H1 (cell line): ENCODE measurements at regions not wholly inside any gene's neighbourhood (a gene's known extent, or its start where the extent isn't known, plus 50 kb on each side); places are given as distances from the start of the nearest gene placed in this dataset.

Source experiments
- CTCF ChIA-PET: fragments of 300-600 bp; sonication (Branson Sonifier 250); formaldehyde crosslinking; loops from one replicate; lab custom pipeline; 2021; ENCODE audit not compliant: partially characterized antibody; lab: Charles Lee
- POLR2A ChIA-PET: fragments of 300-600 bp; sonication (Branson Sonifier 250); formaldehyde crosslinking; loops from one replicate; lab custom pipeline; 2021; ENCODE audit warnings: inconsistent platforms; ENCODE audit not compliant: partially characterized antibody; lab: Charles Lee
- DNase-seq, 2 experiments: peaks; one replicate each; pipeline versions ENCODE4 v3.0.0 to v3.0.0-alpha.2; 2010 to 2022; ENCODE audit warnings: low spot score in 2 of 2, low read depth in 1 of 2, mixed read lengths in 1 of 2
- FAIRE-seq: peaks from 2 replicates; lab custom pipeline; 2011; peaks lifted over from hg19 to GRCh38; lab: Jason Lieb, UNC
- H2AFZ ChIP-seq: 2 replicates; pipeline ENCODE4 v1.8.1; 2012; ENCODE audit warnings: low read length, inconsistent platforms
- H2AK5ac ChIP-seq: 2 replicates; pipeline ENCODE4 v1.6.1; 2013; ENCODE audit warnings: low read depth, low read length
- H2BK120ac ChIP-seq: replicated peaks from 2 replicates; pipeline ENCODE3; 2013; ENCODE audit warnings: low read depth, low read length, inconsistent platforms
- H2BK12ac ChIP-seq: 2 replicates; pipeline ENCODE4 v1.6.1; 2013; ENCODE audit warnings: low read depth, low read length
- H2BK15ac ChIP-seq: 2 replicates; pipeline ENCODE4 v1.6.1; 2013; ENCODE audit warnings: low read length
- H2BK20ac ChIP-seq: 2 replicates; pipeline ENCODE4 v1.6.1; 2013; ENCODE audit warnings: low read length
- H2BK5ac ChIP-seq: 2 replicates; pipeline ENCODE4 v1.6.1; 2013; ENCODE audit warnings: low read depth, low read length
- H3K14ac ChIP-seq: 2 replicates; pipeline ENCODE4 v1.6.1; 2013; ENCODE audit warnings: inconsistent platforms; ENCODE audit not compliant: insufficient read length
- H3K18ac ChIP-seq: 2 replicates; pipeline ENCODE4 v1.6.1; 2013; ENCODE audit warnings: low read length; ENCODE audit errors: extremely low read depth
- H3K23ac ChIP-seq: 2 replicates; pipeline ENCODE4 v1.6.1; 2013; ENCODE audit warnings: inconsistent platforms; ENCODE audit not compliant: insufficient read length
- H3K23me2 ChIP-seq: 2 replicates; pipeline ENCODE4 v1.6.1; 2013; ENCODE audit warnings: low read depth, low read length
- H3K27ac ChIP-seq: 2 replicates; pipeline ENCODE4 v1.6.1; 2011; ENCODE audit warnings: low read depth, low read length, inconsistent platforms
- H3K27me3 ChIP-seq, 4 experiments: replicated peaks in 1 of 4; 1 replicate in 1 of 4; 2 replicates in 3 of 4; pipeline versions ENCODE4 v1.6.1 to v1.8.1; 2011 to 2013; ENCODE audit warnings: low read length in 3 of 4, mild to moderate bottlenecking in 3 of 4, inconsistent platforms in 2 of 4, mixed read lengths in 2 of 4, moderate library complexity in 1 of 4; ENCODE audit not compliant: control insufficient read depth in 3 of 4, insufficient read depth in 3 of 4; ENCODE audit errors: extremely low read depth in 1 of 4
- H3K36me3 ChIP-seq, 4 experiments: 2 replicates each; pipeline versions ENCODE4 v1.6.1 to v1.8.1; 2011 to 2013; ENCODE audit warnings: mild to moderate bottlenecking in 4 of 4, low read length in 3 of 4, moderate library complexity in 2 of 4, control low read depth in 1 of 4, inconsistent platforms in 1 of 4; ENCODE audit not compliant: insufficient read depth in 4 of 4, control insufficient read depth in 2 of 4
- H3K4ac ChIP-seq: replicated peaks from 2 replicates; pipeline ENCODE3; 2013; ENCODE audit warnings: low read length, low read depth, mixed read lengths, inconsistent platforms; ENCODE audit not compliant: insufficient read length
- H3K4me1 ChIP-seq, 4 experiments: replicated peaks in 1 of 4; 1 replicate in 1 of 4; 2 replicates in 3 of 4; pipeline versions ENCODE4 v1.6.1 to v1.8.1; 2011 to 2013; ENCODE audit warnings: low read length in 3 of 4, inconsistent platforms in 2 of 4, mixed read lengths in 1 of 4; ENCODE audit not compliant: insufficient read depth in 4 of 4, control insufficient read depth in 3 of 4
- H3K4me2 ChIP-seq, 2 experiments: 2 replicates each; pipeline versions ENCODE4 v1.6.1 to v1.8.1; 2011 to 2013; ENCODE audit warnings: low read depth in 2 of 2, low read length in 2 of 2, control low read depth in 1 of 2, inconsistent platforms in 1 of 2, mild to moderate bottlenecking in 1 of 2; ENCODE audit not compliant: insufficient read depth in 1 of 2
- H3K4me3 ChIP-seq, 4 experiments: fragments of 200-600, 300-600 bp in 1 of 4; sonication (generic), shearing (Covaris generic), sonication (Bioruptor Twin) in 1 of 4; 2 replicates each; pipeline versions ENCODE4 v1.5.1 to v1.8.1; 2011 to 2016; ENCODE audit warnings: low read length in 4 of 4, low read depth in 3 of 4, control low read depth in 2 of 4, inconsistent platforms in 2 of 4, mild to moderate bottlenecking in 2 of 4, mixed read lengths in 1 of 4, moderate library complexity in 1 of 4; ENCODE audit not compliant: insufficient read depth in 2 of 4; ENCODE audit errors: extremely low read depth in 1 of 4
- H3K56ac ChIP-seq: replicated peaks from 2 replicates; pipeline ENCODE3; 2013; ENCODE audit warnings: low read depth, mild to moderate bottlenecking, mixed read lengths, low read length, inconsistent platforms; ENCODE audit not compliant: insufficient read length
- H3K79me1 ChIP-seq: 2 replicates; pipeline ENCODE4 v1.6.1; 2013; ENCODE audit warnings: low read depth, low read length, control low read depth
- H3K79me2 ChIP-seq, 2 experiments: 2 replicates each; pipeline versions ENCODE4 v1.6.1 to v1.8.1; 2012 to 2013; ENCODE audit warnings: low read length in 2 of 2, mild to moderate bottlenecking in 2 of 2, inconsistent platforms in 1 of 2; ENCODE audit not compliant: insufficient read depth in 2 of 2, control insufficient read depth in 1 of 2
- H3K9ac ChIP-seq, 4 experiments: replicated peaks in 1 of 4; 1 replicate in 1 of 4; 2 replicates in 3 of 4; pipeline versions ENCODE4 v1.6.1 to v1.8.1; 2011 to 2013; ENCODE audit warnings: low read depth in 3 of 4, low read length in 3 of 4, control low read depth in 2 of 4, mild to moderate bottlenecking in 2 of 4, moderate library complexity in 2 of 4, inconsistent platforms in 1 of 4; ENCODE audit errors: extremely low read depth in 1 of 4
- H3K9me3 ChIP-seq, 2 experiments: 2 replicates each; pipeline versions ENCODE4 v1.6.1 to v1.8.1; 2012 to 2013; ENCODE audit warnings: mild to moderate bottlenecking in 2 of 2, moderate library complexity in 2 of 2, control low read depth in 1 of 2, inconsistent platforms in 1 of 2, low read depth in 1 of 2, low read length in 1 of 2, mixed read lengths in 1 of 2; ENCODE audit not compliant: insufficient read depth in 2 of 2
- H4K20me1 ChIP-seq, 2 experiments: replicated peaks in 1 of 2; 2 replicates each; pipeline versions ENCODE3 to v1.8.1; 2011 to 2013; ENCODE audit warnings: inconsistent platforms in 2 of 2, low read length in 2 of 2, mild to moderate bottlenecking in 1 of 2; ENCODE audit not compliant: insufficient read depth in 2 of 2, control insufficient read depth in 1 of 2
- H4K5ac ChIP-seq: 2 replicates; pipeline ENCODE4 v1.6.1; 2013; ENCODE audit warnings: low read length, low read depth, mixed read lengths, inconsistent platforms; ENCODE audit not compliant: insufficient read length
- H4K8ac ChIP-seq: 2 replicates; pipeline ENCODE4 v1.8.0; 2013; ENCODE audit warnings: mild to moderate bottlenecking, moderate library complexity, low read length, inconsistent platforms; ENCODE audit not compliant: insufficient read depth; ENCODE audit errors: extremely low read depth
- H4K91ac ChIP-seq: replicated peaks from 2 replicates; pipeline ENCODE3; 2013; ENCODE audit warnings: low read length, mixed read lengths, inconsistent platforms; ENCODE audit not compliant: insufficient read length
- JUND ChIP-seq: IDR thresholded peaks from 2 replicates; pipeline ENCODE4 v1.6.1; 2011; ENCODE audit warnings: mild to moderate bottlenecking, improper control_type of control experiment, low read length
- MAFK ChIP-seq: IDR thresholded peaks from 2 replicates; pipeline ENCODE4 v1.6.1; 2012; ENCODE audit warnings: low read depth, mild to moderate bottlenecking, improper control_type of control experiment, low read length
- RFX5 ChIP-seq: IDR thresholded peaks from 2 replicates; pipeline ENCODE4 v1.6.1; 2011; ENCODE audit warnings: low read depth, low read length, improper control_type of control experiment, borderline replicate concordance
- WGBS, 2 experiments: shearing (Covaris generic) in 1 of 2; methylation state at CpG; one replicate each; pipeline versions ENCODE4 v1.1.6 to v1.1.7; 2013 to 2015; ENCODE audit warnings: low lambda C conversion rate in 2 of 2, mixed read lengths in 2 of 2, inconsistent platforms in 1 of 2, low coverage in 1 of 2, missing lambda C conversion rate in 1 of 2; ENCODE audit not compliant: insufficient replicate concordance in 2 of 2, insufficient coverage in 1 of 2, insufficient read length in 1 of 2; ENCODE audit errors: extremely low coverage in 1 of 2, missing lambda C conversion rate in 1 of 2; 5-methylcytosine and 5-hydroxymethylcytosine counted together
- TF ChIP-seq, protein P1 (sequence below): IDR thresholded peaks from 2 replicates; pipeline ENCODE4 v1.6.1; 2012; ENCODE audit warnings: inconsistent platforms

DNA sequence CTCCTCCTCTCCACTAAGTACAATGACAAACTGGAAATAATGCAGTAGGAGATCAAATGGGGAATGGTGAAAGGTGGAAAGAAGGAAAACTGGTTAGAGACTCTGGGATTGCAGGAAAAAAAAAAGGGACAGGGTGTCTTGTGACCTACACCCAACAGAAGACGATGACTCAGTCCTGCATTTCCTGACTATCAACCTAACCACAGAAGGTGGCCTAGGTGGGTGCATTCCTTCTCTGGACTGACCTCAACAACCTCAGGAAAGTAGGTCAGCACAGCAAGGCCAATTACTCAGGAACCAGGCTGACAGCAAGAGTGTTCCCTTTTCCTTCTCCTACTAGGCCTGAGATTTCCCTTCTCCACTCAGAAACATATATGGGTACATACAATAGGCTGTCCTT, 1386.4 kb upstream of the ZEB2 start:
- Histone ChIP-seq H2BK20ac (no peak overlapping the region), H2BK15ac (no peak overlapping the region), H4K5ac (no peak overlapping the region), H3K4me2 (no peak overlapping the region), H2BK12ac (no peak overlapping the region), H2AFZ (0 out of 2 replicates have a peak overlapping the region, but pooled peaks have one; percentile 2), H3K36me3 (no peaks in the 10 kb centered on the region), H2BK120ac (no peak overlapping the region), H3K4me1 (peaks cover 0 to 3% (median 0%) of the 10 kb centered on the region in 4 experiments; a peak in 2 of 7 replicates), H4K8ac (no peak overlapping the region), H3K14ac (no peak overlapping the region), H3K18ac (peak overlapping the region; percentile 62; the same call in 1 of the 2 replicates), H3K79me1 (no peaks in the 10 kb centered on the region), H3K27ac (no peak overlapping the region; the same call in 1 of the 2 replicates), H3K4me3 (no peak overlapping the region), H3K9ac (no peak overlapping the region), H4K91ac (no peak overlapping the region), H3K79me2 (no peaks in the 10 kb centered on the region), H3K27me3 (no peaks in the 10 kb centered on the region), H3K56ac (no peak overlapping the region), H2AK5ac (no peak overlapping the region), H3K4ac (no peak overlapping the region), H3K9me3 (peaks cover 8 to 9% of the 10 kb centered on the region in 2 experiments; a peak in 3 of 4 replicates), H2BK5ac (no peak overlapping the region), H3K23ac (no peak overlapping the region), H4K20me1 (no peaks in the 10 kb centered on the region), H3K23me2 (no peaks in the 10 kb centered on the region; the same call in 1 of the 2 replicates)
- DNase-seq (peak in 1 of 2 experiments; percentile 25), FAIRE-seq (no peak)
- TF ChIP-seq MAFK = peak; percentile 0; the same call in 1 of the 2 replicates
- TF ChIP-seq, protein P1, sequence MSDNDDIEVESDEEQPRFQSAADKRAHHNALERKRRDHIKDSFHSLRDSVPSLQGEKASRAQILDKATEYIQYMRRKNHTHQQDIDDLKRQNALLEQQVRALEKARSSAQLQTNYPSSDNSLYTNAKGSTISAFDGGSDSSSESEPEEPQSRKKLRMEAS = no peak
- TF ChIP-seq RFX5 = no peak
- TF ChIP-seq JUND = peak; percentile 51; the same call in 1 of the 2 replicates
- ChIA-PET CTCF (no interaction called here), POLR2A (no interaction called here)
- WGBS, 2 experiments = 58% methylated on average over 1 of the region's 1 CpG; no CpG with 5 or more reads in 1 of the 2 experiments
